GM12878 (cell line): ENCODE measurements at regions not wholly inside any gene's neighbourhood (a gene's known extent, or its start where the extent isn't known, plus 50 kb on each side); places are given as distances from the start of the nearest gene placed in this dataset.

Experiments used
- BCL3 ChIP-seq: IDR thresholded peaks from 2 replicates; pipeline ENCODE4 v1.6.1; 2011; ENCODE audit warnings: borderline replicate concordance, low read depth, mild to moderate bottlenecking, moderate library complexity, low read length; ENCODE audit not compliant: insufficient read depth, poor library complexity, severe bottlenecking
- E2F4 ChIP-seq: IDR thresholded peaks from 2 replicates; pipeline ENCODE4 v1.6.1; 2012; ENCODE audit warnings: low read depth, low read length, improper control_type of control experiment
- EZH2 ChIP-seq: IDR thresholded peaks from 2 replicates; pipeline ENCODE4 v1.6.1; 2012; ENCODE audit warnings: low read depth, mild to moderate bottlenecking, control low read depth, inconsistent platforms, low read length, borderline replicate concordance; ENCODE audit not compliant: control insufficient read depth
- HDAC6 ChIP-seq: fragments of 200-600 bp; sonication (generic); IDR thresholded peaks from one replicate; pipeline ENCODE4 v1.8.0; 2017; ENCODE audit warnings: antibody characterized with exemption; ENCODE audit not compliant: unreplicated experiment
- MYC ChIP-seq: IDR thresholded peaks from 2 replicates; pipeline ENCODE4 v1.6.1; 2011; ENCODE audit warnings: mild to moderate bottlenecking, low read length, moderate library complexity, inconsistent platforms; ENCODE audit not compliant: insufficient read depth, insufficient replicate concordance, insufficient read length, severe bottlenecking
- POLR2A ChIP-seq: IDR thresholded peaks from 2 replicates; pipeline ENCODE4 v1.6.1; 2011; ENCODE audit warnings: low read depth, mild to moderate bottlenecking, low read length
- POLR2AphosphoS5 ChIP-seq: IDR thresholded peaks from 2 replicates; pipeline ENCODE4 v1.6.1; 2011; ENCODE audit warnings: mild to moderate bottlenecking, low read length, inconsistent platforms
- RAD51 ChIP-seq: fragments of 450-650 bp; IDR thresholded peaks from 2 replicates; pipeline ENCODE4 v1.6.1; 2016; ENCODE audit warnings: moderate library complexity, mild to moderate bottlenecking, inconsistent platforms
- STAT3 ChIP-seq: IDR thresholded peaks from 2 replicates; pipeline ENCODE4 v1.6.1; 2011; ENCODE audit warnings: low read depth, low read length, improper control_type of control experiment
- SUZ12 ChIP-seq: fragments of 200-600 bp; sonication (generic); IDR thresholded peaks from one replicate; pipeline ENCODE4 v1.6.1; 2018; ENCODE audit warnings: antibody characterized with exemption, mild to moderate bottlenecking; ENCODE audit not compliant: unreplicated experiment

- TF ChIP-seq SUZ12 (no peak), RAD51 (no peak), POLR2AphosphoS5 (no peak), POLR2A (no peak), EZH2 (no peak), E2F4 (no peak), MYC (no peak), STAT3 (no peak), BCL3 (no peak), HDAC6 (no peak)
Measured at GRCh38 chr5:18068826-18069225, 434.6 kb downstream of the TAF11L14 start.
